Astrocyte (in vitro differentiated cells and primary cell): ENCODE measurements at regions not wholly inside any gene's neighbourhood (a gene's known extent, or its start where the extent isn't known, plus 50 kb on each side); places are given as distances from the start of the nearest gene placed in this dataset.

Source experiments
- EZH2 ChIP-seq: IDR thresholded peaks from 2 replicates; pipeline ENCODE4 v1.6.1; 2012; ENCODE audit warnings: mild to moderate bottlenecking, low read length, inconsistent platforms; ENCODE audit not compliant: insufficient read depth
- TF ChIP-seq, protein P1 (sequence below): IDR thresholded peaks from 2 replicates; pipeline ENCODE4 v1.5.1; 2011; ENCODE audit warnings: low read depth, mild to moderate bottlenecking, inconsistent platforms, low read length, moderate library complexity; ENCODE audit not compliant: insufficient read depth

DNA sequence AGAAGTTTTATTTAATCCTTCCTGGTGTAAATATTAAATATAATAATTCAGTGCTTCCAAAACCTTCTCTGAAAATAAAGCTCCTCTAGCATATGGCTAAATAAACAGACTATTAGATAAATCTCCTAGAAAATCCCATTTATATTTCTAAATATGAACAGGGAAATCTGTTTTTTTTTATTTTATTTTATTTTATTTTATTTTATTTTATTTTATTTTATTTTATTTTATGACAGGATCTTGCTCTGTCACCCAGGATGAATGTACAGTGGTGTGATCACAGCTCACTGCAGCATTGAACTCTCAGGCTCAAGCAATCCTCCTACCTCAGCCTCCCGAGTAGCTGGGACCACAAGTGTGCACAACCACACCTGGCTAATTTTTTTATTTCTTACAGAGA is 673.5 kb downstream of the IRS1 start:
- TF ChIP-seq, protein P1, sequence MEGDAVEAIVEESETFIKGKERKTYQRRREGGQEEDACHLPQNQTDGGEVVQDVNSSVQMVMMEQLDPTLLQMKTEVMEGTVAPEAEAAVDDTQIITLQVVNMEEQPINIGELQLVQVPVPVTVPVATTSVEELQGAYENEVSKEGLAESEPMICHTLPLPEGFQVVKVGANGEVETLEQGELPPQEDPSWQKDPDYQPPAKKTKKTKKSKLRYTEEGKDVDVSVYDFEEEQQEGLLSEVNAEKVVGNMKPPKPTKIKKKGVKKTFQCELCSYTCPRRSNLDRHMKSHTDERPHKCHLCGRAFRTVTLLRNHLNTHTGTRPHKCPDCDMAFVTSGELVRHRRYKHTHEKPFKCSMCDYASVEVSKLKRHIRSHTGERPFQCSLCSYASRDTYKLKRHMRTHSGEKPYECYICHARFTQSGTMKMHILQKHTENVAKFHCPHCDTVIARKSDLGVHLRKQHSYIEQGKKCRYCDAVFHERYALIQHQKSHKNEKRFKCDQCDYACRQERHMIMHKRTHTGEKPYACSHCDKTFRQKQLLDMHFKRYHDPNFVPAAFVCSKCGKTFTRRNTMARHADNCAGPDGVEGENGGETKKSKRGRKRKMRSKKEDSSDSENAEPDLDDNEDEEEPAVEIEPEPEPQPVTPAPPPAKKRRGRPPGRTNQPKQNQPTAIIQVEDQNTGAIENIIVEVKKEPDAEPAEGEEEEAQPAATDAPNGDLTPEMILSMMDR = no peak
- TF ChIP-seq EZH2 = no peak
